Panc1 (cell line): ENCODE measurements at regions not wholly inside any gene's neighbourhood (a gene's known extent, or its start where the extent isn't known, plus 50 kb on each side); places are given as distances from the start of the nearest gene placed in this dataset.
"Not testable (repeated sequence)": the region's sequence is repeated elsewhere in the genome, so short reads cannot be mapped to it uniquely, and the experiment has no call there.

ENCODE experiments used
- CTCF ChIP-seq: fragments of 450-650 bp; IDR thresholded peaks from 2 replicates; pipeline ENCODE4 v1.5.1; 2017; ENCODE audit warnings: mild to moderate bottlenecking
- POLR2AphosphoS5 ChIP-seq: IDR thresholded peaks from 2 replicates; pipeline ENCODE4 v1.6.1; 2012; ENCODE audit warnings: mild to moderate bottlenecking, low read depth, low read length, moderate library complexity
- REST ChIP-seq, 2 experiments: IDR thresholded peaks; 2 replicates each; pipeline ENCODE4 v1.6.1; 2011 to 2012; ENCODE audit warnings: low read depth in 2 of 2, control low read depth in 1 of 2, low read length in 1 of 2, mild to moderate bottlenecking in 1 of 2, moderate library complexity in 1 of 2; ENCODE audit not compliant: insufficient read depth in 1 of 2
- SIN3A ChIP-seq: IDR thresholded peaks from 2 replicates; pipeline ENCODE4 v1.6.1; 2012; ENCODE audit warnings: low read depth, mild to moderate bottlenecking, low read length, moderate library complexity, borderline replicate concordance; ENCODE audit not compliant: insufficient read depth
- TCF7L2 ChIP-seq: IDR thresholded peaks from 2 replicates; pipeline ENCODE4 v1.6.1; 2011; ENCODE audit warnings: mild to moderate bottlenecking, low read depth, low read length, inconsistent platforms

GRCh38 chr9:42534984-42535325 lies 351.5 kb downstream of the SPATA31A6 start:
- TF ChIP-seq POLR2AphosphoS5; TCF7L2; REST (IDR thresholded peaks at IDR 0.05; ENCODE audit: insufficient read depth in 1 of 2, low read depth in 2 of 2, low read length in 1 of 2); SIN3A: not testable (repeated sequence)
- peak; percentile 32 for TF ChIP-seq CTCF
